Naive thymus-derived CD4-positive, alpha-beta T cell (primary cell): ENCODE measurements at regions not wholly inside any gene's neighbourhood (a gene's known extent, or its start where the extent isn't known, plus 50 kb on each side); places are given as distances from the start of the nearest gene placed in this dataset.

ENCODE experiments used
- ATAC-seq: fragments of 150-1000 bp; cut with Tn5 transposase; 2 replicates; pipeline ENCODE4 v1.10.0; 2021; ENCODE audit warnings: mild to moderate bottlenecking, moderate library complexity
- CTCF ChIA-PET: fragments of 350-600 bp; sonication (Branson Sonifier 250); formaldehyde crosslinking; loops from one replicate; lab custom pipeline; 2021; ENCODE audit warnings: antibody characterized with exemption; lab: Charles Lee
- POLR2A ChIA-PET: fragments of 350-600 bp; sonication (Branson Sonifier 250); formaldehyde crosslinking; loops from one replicate; lab custom pipeline; 2021; ENCODE audit warnings: antibody characterized with exemption, inconsistent platforms; lab: Charles Lee
- DNase-seq, 9 donors: peaks; one replicate each; pipeline versions ENCODE4 v3.0.0 to v3.0.0-alpha.2; 2020 to 2022; ENCODE audit warnings: mixed read lengths in 1 of 9
- H3K27ac ChIP-seq: one replicate; pipeline ENCODE4 v1.7.0; 2013; ENCODE audit warnings: mild to moderate bottlenecking, low read depth, low read length, moderate library complexity
- H3K27me3 ChIP-seq, 2 donors: one replicate each; pipeline ENCODE4 v1.7.0; 2013; ENCODE audit warnings: low read length in 2 of 2, mild to moderate bottlenecking in 2 of 2, moderate library complexity in 2 of 2; ENCODE audit not compliant: control insufficient read depth in 2 of 2, insufficient read depth in 2 of 2
- H3K36me3 ChIP-seq, 3 experiments: 1 replicate in 2 of 3; 2 replicates in 1 of 3; pipeline ENCODE4 v1.7.0; 2013; ENCODE audit warnings: low read length in 3 of 3, mild to moderate bottlenecking in 3 of 3, moderate library complexity in 1 of 3; ENCODE audit not compliant: insufficient read depth in 3 of 3, control insufficient read depth in 2 of 3
- H3K4me1 ChIP-seq, 2 donors: one replicate each; pipeline ENCODE4 v1.7.0; 2013; ENCODE audit warnings: low read length in 2 of 2, mild to moderate bottlenecking in 2 of 2, moderate library complexity in 1 of 2; ENCODE audit not compliant: control insufficient read depth in 2 of 2, insufficient read depth in 2 of 2
- H3K4me3 ChIP-seq: 2 replicates; pipeline ENCODE4 v1.7.0; 2013; ENCODE audit warnings: mild to moderate bottlenecking, low read length
- H3K9me3 ChIP-seq, 3 experiments: 1 replicate in 2 of 3; 2 replicates in 1 of 3; pipeline ENCODE4 v1.7.0; 2013; ENCODE audit warnings: low read length in 3 of 3; ENCODE audit not compliant: control insufficient read depth in 2 of 3
- H3K27ac Mint-ChIP-seq, 9 donors: one replicate each; pipeline ENCODE4 v1.8.0; 2020 to 2022; ENCODE audit warnings: mixed read lengths in 9 of 9, mild to moderate bottlenecking in 8 of 9, moderate library complexity in 5 of 9, inconsistent platforms in 2 of 9
- H3K27me3 Mint-ChIP-seq, 5 donors: one replicate each; pipeline ENCODE4 v1.8.0; 2021 to 2022; ENCODE audit warnings: mixed read lengths in 5 of 5, mild to moderate bottlenecking in 1 of 5
- H3K36me3 Mint-ChIP-seq, 5 donors: one replicate each; pipeline ENCODE4 v1.8.0; 2020 to 2022; ENCODE audit warnings: mixed read lengths in 5 of 5, mild to moderate bottlenecking in 3 of 5, inconsistent platforms in 1 of 5
- H3K4me1 Mint-ChIP-seq, 7 donors: one replicate each; pipeline ENCODE4 v1.8.0; 2020 to 2022; ENCODE audit warnings: mixed read lengths in 7 of 7, mild to moderate bottlenecking in 3 of 7, inconsistent platforms in 1 of 7
- H3K4me3 Mint-ChIP-seq, 10 donors: one replicate each; pipeline ENCODE4 v1.8.0; 2020 to 2022; ENCODE audit warnings: mild to moderate bottlenecking in 10 of 10, mixed read lengths in 10 of 10, moderate library complexity in 6 of 10, inconsistent platforms in 2 of 10
- H3K9me3 Mint-ChIP-seq, 11 donors: one replicate each; pipeline ENCODE4 v1.8.0; 2020 to 2022; ENCODE audit warnings: mixed read lengths in 11 of 11, mild to moderate bottlenecking in 4 of 11, inconsistent platforms in 1 of 11, moderate library complexity in 1 of 11
- intact Hi-C, 2 donors: fragments of 100-400 bp; cut with micrococcal nuclease; formaldehyde crosslinking; loops; one replicate each; pipeline ENCODE4 v1.15.1; 2023

- no peak overlapping the region for H3K27ac Mint-ChIP-seq
- H3K27ac ChIP-seq = no peak overlapping the region
- H3K9me3 ChIP-seq = no peaks in the 10 kb centered on the region
- no peaks in the 10 kb centered on the region for H3K4me1 ChIP-seq
- H3K4me3 Mint-ChIP-seq = no peak overlapping the region
- peaks cover 2 to 52% (median 33%) of the 10 kb centered on the region in 5 donors for H3K27me3 Mint-ChIP-seq
- H3K4me1 Mint-ChIP-seq = no peaks in the 10 kb centered on the region
- no peaks in the 10 kb centered on the region for H3K36me3 Mint-ChIP-seq
- ChIA-PET POLR2A (no interaction called here), CTCF (no interaction called here)
- ATAC-seq (no peak), DNase-seq (no peak)
- no peaks in the 10 kb centered on the region for H3K27me3 ChIP-seq
- H3K4me3 ChIP-seq = no peak overlapping the region
- no peaks in the 10 kb centered on the region for H3K36me3 ChIP-seq
- H3K9me3 Mint-ChIP-seq = no peaks in the 10 kb centered on the region
- intact Hi-C loops = no loop called here
These were observed 1078.7 kb downstream of the TBC1D22A start for GRCh38 chr22:47841156-47841555.

DNA sequence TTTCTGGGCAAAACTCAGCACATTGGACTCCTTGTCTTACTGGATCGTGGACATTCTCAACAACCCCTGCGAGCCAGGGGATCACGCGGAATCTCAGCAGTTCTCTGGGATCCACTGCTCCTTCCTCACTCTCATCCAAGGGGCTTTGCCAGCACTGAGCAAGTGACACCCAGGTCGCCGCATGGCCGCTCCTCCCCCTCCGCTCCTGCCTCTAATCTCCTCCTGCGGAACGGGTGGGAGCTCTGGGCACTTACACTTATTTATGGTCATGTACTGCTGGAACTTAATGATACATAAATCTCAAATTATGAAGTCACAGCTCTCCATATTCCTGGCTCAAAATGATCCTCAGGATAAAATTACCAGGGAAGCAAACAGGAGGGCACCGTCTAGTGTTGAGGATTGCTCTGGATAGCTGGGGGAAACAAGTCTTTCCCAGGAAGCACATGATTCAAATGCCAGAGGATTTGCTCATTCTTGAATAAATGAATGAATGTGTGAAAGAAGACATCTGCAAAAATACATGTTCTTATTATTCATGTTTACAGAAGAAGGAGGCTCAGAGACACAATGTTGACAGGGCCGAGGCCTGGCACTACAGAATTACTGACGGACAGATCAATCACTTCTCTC lies 1077.3 kb downstream of the TBC1D22A start:
- DNase-seq (no peak), ATAC-seq (no peak)
- Mint-ChIP-seq H3K27me3 (peaks cover 2 to 49% (median 30%) of the 10 kb centered on the region in 5 donors), H3K4me1 (no peaks in the 10 kb centered on the region), H3K9me3 (no peaks in the 10 kb centered on the region), H3K4me3 (no peak overlapping the region), H3K36me3 (no peaks in the 10 kb centered on the region), H3K27ac (no peak overlapping the region)
- no peaks in the 10 kb centered on the region for H3K36me3 ChIP-seq
- H3K4me3 ChIP-seq = no peak overlapping the region
- CTCF ChIA-PET = no interaction called here
- no peaks in the 10 kb centered on the region for H3K27me3 ChIP-seq
- H3K4me1 ChIP-seq = no peaks in the 10 kb centered on the region
- intact Hi-C loops = no loop called here
- no peaks in the 10 kb centered on the region for H3K9me3 ChIP-seq
- H3K27ac ChIP-seq = no peak overlapping the region
- POLR2A ChIA-PET = no interaction called here

DNA sequence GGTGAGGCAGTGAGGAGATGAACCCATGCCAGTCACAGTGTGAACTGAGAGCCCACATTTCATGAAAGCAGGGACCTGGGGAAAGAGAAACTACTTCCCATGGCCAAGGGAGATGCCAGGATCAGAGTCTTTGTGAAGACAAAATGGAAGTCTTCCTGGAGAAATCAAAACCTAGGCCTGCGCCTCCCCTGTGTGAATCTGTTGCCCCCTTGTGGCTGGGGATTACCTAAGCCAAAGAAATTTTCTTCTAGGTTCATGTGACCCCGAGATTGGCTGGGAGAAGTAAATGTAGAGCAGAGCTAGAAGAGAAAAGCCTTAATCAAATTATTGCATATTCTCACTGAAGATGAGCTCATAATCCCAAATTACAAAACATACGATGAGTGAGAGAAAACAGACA lies 1075.3 kb downstream of the TBC1D22A start:
- Mint-ChIP-seq H3K9me3 (no peaks in the 10 kb centered on the region), H3K4me3 (no peak overlapping the region), H3K27ac (no peak overlapping the region), H3K27me3 (peaks cover 2 to 57% (median 31%) of the 10 kb centered on the region in 5 donors), H3K4me1 (no peaks in the 10 kb centered on the region), H3K36me3 (no peaks in the 10 kb centered on the region)
- no peaks in the 10 kb centered on the region for H3K4me1 ChIP-seq
- POLR2A ChIA-PET = no interaction called here
- no peaks in the 10 kb centered on the region for H3K27me3 ChIP-seq
- intact Hi-C loops = no loop called here
- CTCF ChIA-PET = no interaction called here
- H3K9me3 ChIP-seq = no peaks in the 10 kb centered on the region
- ATAC-seq = no peak
- no peak for DNase-seq
- no peak overlapping the region for H3K4me3 ChIP-seq
- H3K27ac ChIP-seq = no peak overlapping the region
- no peaks in the 10 kb centered on the region for H3K36me3 ChIP-seq

DNA sequence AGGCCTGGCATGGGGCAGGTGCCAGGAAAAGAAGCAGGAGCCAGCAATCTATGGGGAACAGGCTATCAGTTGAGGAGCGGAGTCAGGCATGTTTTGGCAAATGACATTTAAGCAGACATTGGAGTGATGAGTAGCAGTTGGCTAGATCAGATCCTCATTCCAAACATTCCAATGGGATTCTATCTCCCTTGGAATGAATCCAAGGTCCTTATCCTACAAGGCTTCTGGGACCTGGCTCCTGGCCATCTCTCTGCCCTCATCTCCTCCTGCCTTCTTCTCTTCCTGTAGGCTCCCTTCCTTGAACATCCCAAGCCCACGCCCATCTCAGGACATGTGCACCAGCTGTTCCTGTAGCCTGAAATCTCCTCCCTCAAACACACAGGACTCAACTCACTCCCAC lies 1074.5 kb downstream of the TBC1D22A start:
- Mint-ChIP-seq H3K4me3 (no peak overlapping the region), H3K36me3 (no peaks in the 10 kb centered on the region), H3K4me1 (no peaks in the 10 kb centered on the region), H3K27ac (no peak overlapping the region), H3K9me3 (no peaks in the 10 kb centered on the region), H3K27me3 (peaks cover 2 to 60% (median 36%) of the 10 kb centered on the region in 5 donors)
- Histone ChIP-seq H3K27ac (no peak overlapping the region), H3K27me3 (no peaks in the 10 kb centered on the region), H3K4me1 (no peaks in the 10 kb centered on the region), H3K36me3 (no peaks in the 10 kb centered on the region), H3K9me3 (no peaks in the 10 kb centered on the region), H3K4me3 (no peak overlapping the region)
- ATAC-seq (no peak), DNase-seq (no peak)
- ChIA-PET CTCF (no interaction called here), POLR2A (no interaction called here)
- intact Hi-C loops = no loop called here

GRCh38 chr22:47835726-47836125 lies 1073.3 kb downstream of the TBC1D22A start:
- ATAC-seq (no peak), DNase-seq (no peak)
- H3K4me3 ChIP-seq = no peak overlapping the region
- H3K9me3 Mint-ChIP-seq = no peaks in the 10 kb centered on the region
- H3K36me3 Mint-ChIP-seq = no peaks in the 10 kb centered on the region
- no peak overlapping the region for H3K27ac ChIP-seq
- H3K4me1 ChIP-seq = no peaks in the 10 kb centered on the region
- no peak overlapping the region for H3K4me3 Mint-ChIP-seq
- no peak overlapping the region for H3K27ac Mint-ChIP-seq
- no peaks in the 10 kb centered on the region for H3K4me1 Mint-ChIP-seq
- no peaks in the 10 kb centered on the region for H3K27me3 ChIP-seq
- H3K36me3 ChIP-seq = no peaks in the 10 kb centered on the region
- intact Hi-C loops = no loop called here
- H3K27me3 Mint-ChIP-seq = peaks cover 2 to 47% (median 30%) of the 10 kb centered on the region in 5 donors
- H3K9me3 ChIP-seq = no peaks in the 10 kb centered on the region
- ChIA-PET POLR2A (no interaction called here), CTCF (no interaction called here)

- H3K9me3 Mint-ChIP-seq = peaks cover 0 to 4% (median under 1%) of the 10 kb centered on the region in 11 donors
- ATAC-seq = no peak
- H3K4me1 Mint-ChIP-seq = no peaks in the 10 kb centered on the region
- Histone ChIP-seq H3K27me3 (no peaks in the 10 kb centered on the region), H3K9me3 (no peaks in the 10 kb centered on the region), H3K4me1 (no peaks in the 10 kb centered on the region), H3K27ac (no peak overlapping the region), H3K4me3 (no peak overlapping the region), H3K36me3 (no peaks in the 10 kb centered on the region)
- ChIA-PET CTCF (no interaction called here), POLR2A (no interaction called here)
- H3K36me3 Mint-ChIP-seq = peaks cover 0 to 3% (median 0%) of the 10 kb centered on the region in 5 donors
- H3K4me3 Mint-ChIP-seq = no peak overlapping the region
- H3K27me3 Mint-ChIP-seq = peaks cover 0 to 16% (median 15%) of the 10 kb centered on the region in 5 donors
- no peak for DNase-seq
- no peak overlapping the region for H3K27ac Mint-ChIP-seq
- intact Hi-C loops = no loop called here
These were observed 1063.6 kb downstream of the TBC1D22A start for GRCh38 chr22:47826016-47826415.

DNA sequence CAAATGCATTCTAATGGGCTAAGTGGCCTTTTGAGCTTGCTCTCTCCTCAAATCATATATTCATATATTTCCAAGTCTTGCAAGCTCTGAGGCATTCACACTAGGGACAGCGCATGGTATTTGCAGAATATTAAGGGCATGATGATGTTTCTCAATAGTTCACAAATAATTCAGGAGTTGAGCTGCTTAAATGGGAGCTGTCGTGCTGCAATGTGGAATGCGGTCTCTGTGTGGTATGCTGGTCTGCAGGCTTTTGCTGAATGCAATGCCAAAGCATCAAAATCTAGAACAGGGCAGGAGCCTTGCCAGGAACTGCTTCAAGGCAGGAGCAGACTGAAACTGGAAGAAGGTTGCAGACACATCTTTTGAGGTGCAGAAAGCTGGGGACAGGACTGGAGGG lies 1060.0 kb downstream of the TBC1D22A start:
- Histone ChIP-seq H3K27ac (no peak overlapping the region), H3K36me3 (no peaks in the 10 kb centered on the region), H3K4me1 (no peaks in the 10 kb centered on the region), H3K9me3 (no peaks in the 10 kb centered on the region), H3K27me3 (no peaks in the 10 kb centered on the region), H3K4me3 (no peak overlapping the region)
- peaks cover 0 to 18% (median 9%) of the 10 kb centered on the region in 5 donors for H3K27me3 Mint-ChIP-seq
- ChIA-PET POLR2A (no interaction called here), CTCF (no interaction called here)
- H3K27ac Mint-ChIP-seq = no peak overlapping the region
- peaks cover 0 to 5% (median 0%) of the 10 kb centered on the region in 5 donors for H3K36me3 Mint-ChIP-seq
- peaks cover 0 to 10% (median 2%) of the 10 kb centered on the region in 11 donors for H3K9me3 Mint-ChIP-seq
- ATAC-seq (no peak), DNase-seq (no peak)
- intact Hi-C loops = no loop called here
- no peak overlapping the region for H3K4me3 Mint-ChIP-seq
- H3K4me1 Mint-ChIP-seq = no peaks in the 10 kb centered on the region
